CD4-positive, alpha-beta T cell (primary cell): ENCODE measurements at regions not wholly inside any gene's neighbourhood (a gene's known extent, or its start where the extent isn't known, plus 50 kb on each side); places are given as distances from the start of the nearest gene placed in this dataset.

Source experiments
- ATAC-seq: fragments of 200-7000 bp; cut with Tn5 transposase; one replicate; pipeline ENCODE4 v1.10.0; 2022; ENCODE audit warnings: mild to moderate bottlenecking; ENCODE audit not compliant: poor library complexity
- CTCF ChIA-PET: fragments of 350-600 bp; sonication (Branson Sonifier 250); formaldehyde crosslinking; loops from one replicate; lab custom pipeline; 2021; ENCODE audit warnings: antibody characterized with exemption, inconsistent platforms; lab: Charles Lee
- POLR2A ChIA-PET: fragments of 350-600 bp; sonication (Branson Sonifier 250); formaldehyde crosslinking; loops from one replicate; lab custom pipeline; 2021; ENCODE audit warnings: antibody characterized with exemption, inconsistent platforms; lab: Charles Lee
- DNase-seq, 14 experiments: peaks; one replicate each; pipeline ENCODE4 v3.0.0-alpha.2; 2013 to 2020; ENCODE audit warnings: mixed read lengths in 2 of 14
- H3K27ac ChIP-seq, 2 donors: one replicate each; pipeline versions ENCODE4 v1.5.1 to v1.7.0; 2013; ENCODE audit warnings: low read length in 2 of 2, low read depth in 1 of 2, mild to moderate bottlenecking in 1 of 2
- H3K27me3 ChIP-seq, 2 experiments: 1 replicate in 1 of 2; 2 replicates in 1 of 2; pipeline versions ENCODE4 v1.6.1 to v1.7.0; 2013; ENCODE audit warnings: low read length in 2 of 2, control low read depth in 1 of 2, mild to moderate bottlenecking in 1 of 2, moderate library complexity in 1 of 2; ENCODE audit not compliant: insufficient read depth in 2 of 2, control insufficient read depth in 1 of 2
- H3K36me3 ChIP-seq: one replicate; pipeline ENCODE4 v1.6.1; 2013; ENCODE audit warnings: low read length, control low read depth; ENCODE audit not compliant: insufficient read depth
- H3K4me1 ChIP-seq: one replicate; pipeline ENCODE4 v1.6.1; 2013; ENCODE audit warnings: low read length, control low read depth; ENCODE audit not compliant: insufficient read depth
- H3K4me3 ChIP-seq: one replicate; pipeline ENCODE4 v1.5.1; 2013; ENCODE audit warnings: mild to moderate bottlenecking, low read length, moderate library complexity
- H3K9me3 ChIP-seq, 2 experiments: 1 replicate in 1 of 2; 2 replicates in 1 of 2; pipeline versions ENCODE4 v1.6.1 to v1.7.0; 2013; ENCODE audit warnings: low read length in 2 of 2, mild to moderate bottlenecking in 2 of 2, control low read depth in 1 of 2, moderate library complexity in 1 of 2; ENCODE audit not compliant: control insufficient read depth in 1 of 2, insufficient read depth in 1 of 2
- H3K27ac Mint-ChIP-seq: one replicate; pipeline ENCODE4 v1.8.0; 2020; ENCODE audit warnings: mixed read lengths
- H3K27me3 Mint-ChIP-seq: one replicate; pipeline ENCODE4 v1.8.0; 2021; ENCODE audit warnings: mixed read lengths
- H3K36me3 Mint-ChIP-seq: one replicate; pipeline ENCODE4 v1.8.0; 2021; ENCODE audit warnings: low read depth, mixed read lengths
- H3K4me1 Mint-ChIP-seq: one replicate; pipeline ENCODE4 v1.8.0; 2021; ENCODE audit warnings: low read depth, mixed read lengths
- H3K4me3 Mint-ChIP-seq: one replicate; pipeline ENCODE4 v1.8.0; 2020; ENCODE audit warnings: mild to moderate bottlenecking, mixed read lengths
- H3K9me3 Mint-ChIP-seq: one replicate; pipeline ENCODE4 v1.8.0; 2020; ENCODE audit warnings: mixed read lengths
- CTCF ChIP-seq: fragments of 200-600 bp; IDR thresholded peaks from one replicate; pipeline ENCODE4 v1.8.0; 2022; ENCODE audit warnings: antibody characterized with exemption, mild to moderate bottlenecking
- intact Hi-C, 2 experiments: fragments of 100-400 bp; cut with DNase I in 1 of 2; cut with micrococcal nuclease in 1 of 2; formaldehyde crosslinking; loops; one replicate each; pipeline versions ENCODE4 v1.15.1 to v1.9.0; 2023 to 2025; cut with DNase I, micrococcal nuclease

- no peak overlapping the region for H3K4me3 ChIP-seq
Measured at GRCh38 chr5:74418261-74418660, 222.3 kb downstream of the ENC1 start.

GRCh38 chr5:74415695-74416102, 224.8 kb downstream of the ENC1 start:
- no peak overlapping the region for H3K4me3 ChIP-seq
- DNase-seq: no peak
- TF ChIP-seq CTCF: no peak
- CTCF ChIA-PET: no interaction called here
- Mint-ChIP-seq H3K36me3 (no peaks in the 10 kb centered on the region), H3K4me3 (no peak overlapping the region), H3K27ac (no peak overlapping the region), H3K27me3 (no peaks in the 10 kb centered on the region), H3K4me1 (peaks cover 7% of the 10 kb centered on the region), H3K9me3 (no peaks in the 10 kb centered on the region)
- no peaks in the 10 kb centered on the region for H3K9me3 ChIP-seq
- peaks cover 0 to 6% of the 10 kb centered on the region in 2 experiments for H3K27me3 ChIP-seq
- no peak overlapping the region for H3K27ac ChIP-seq
- intact Hi-C loops: no loop called here
- no peaks in the 10 kb centered on the region for H3K36me3 ChIP-seq
- POLR2A ChIA-PET: no interaction called here
- no peaks in the 10 kb centered on the region for H3K4me1 ChIP-seq
- no peak for ATAC-seq

More at GRCh38 chr5:74418261-74418660, 222.3 kb downstream of the ENC1 start:
- no peaks in the 10 kb centered on the region for H3K36me3 ChIP-seq
- peaks cover 3% of the 10 kb centered on the region for H3K27me3 Mint-ChIP-seq
- intact Hi-C loops: no loop called here
- H3K4me3 Mint-ChIP-seq: no peak overlapping the region
- DNase-seq (no peak), ATAC-seq (no peak)
- TF ChIP-seq CTCF: no peak
- H3K9me3 Mint-ChIP-seq: no peaks in the 10 kb centered on the region
- H3K9me3 ChIP-seq: no peaks in the 10 kb centered on the region
- ChIA-PET CTCF (no interaction called here), POLR2A (no interaction called here)
- no peak overlapping the region for H3K27ac ChIP-seq
- no peaks in the 10 kb centered on the region for H3K4me1 ChIP-seq
- H3K27me3 ChIP-seq: peaks cover 0 to 6% of the 10 kb centered on the region in 2 experiments
- peaks cover 7% of the 10 kb centered on the region for H3K4me1 Mint-ChIP-seq
- no peaks in the 10 kb centered on the region for H3K36me3 Mint-ChIP-seq
- H3K27ac Mint-ChIP-seq: no peak overlapping the region

GRCh38 chr5:74414228-74414627, 226.3 kb downstream of the ENC1 start:
- H3K4me1 Mint-ChIP-seq: peaks cover 7% of the 10 kb centered on the region
- intact Hi-C loops: no loop called here
- no peak overlapping the region for H3K4me3 ChIP-seq
- no peaks in the 10 kb centered on the region for H3K4me1 ChIP-seq
- H3K27ac ChIP-seq: no peak overlapping the region
- peaks cover 0 to 6% of the 10 kb centered on the region in 2 experiments for H3K27me3 ChIP-seq
- CTCF ChIA-PET: no interaction called here
- H3K36me3 ChIP-seq: no peaks in the 10 kb centered on the region
- no peaks in the 10 kb centered on the region for H3K9me3 Mint-ChIP-seq
- H3K27ac Mint-ChIP-seq: no peak overlapping the region
- POLR2A ChIA-PET: no interaction called here
- no peaks in the 10 kb centered on the region for H3K36me3 Mint-ChIP-seq
- ATAC-seq (no peak), DNase-seq (no peak)
- H3K4me3 Mint-ChIP-seq: no peak overlapping the region
- no peak for TF ChIP-seq CTCF
- H3K27me3 Mint-ChIP-seq: peaks cover 3% of the 10 kb centered on the region
- H3K9me3 ChIP-seq: no peaks in the 10 kb centered on the region
